GM18873 (cell line): ENCODE measurements at regions not wholly inside any gene's neighbourhood (a gene's known extent, or its start where the extent isn't known, plus 50 kb on each side); places are given as distances from the start of the nearest gene placed in this dataset.

Experiments
- ATAC-seq: cut with Tn5 transposase; IDR thresholded peaks from one replicate; pipeline ENCODE4 v1.9.1; 2021; ENCODE audit warnings: mild to moderate bottlenecking, moderate library complexity, moderate number of reproducible peaks; ENCODE audit not compliant: unreplicated experiment, low FRiP score

GRCh38 chr5:68886814-68887213, 207.0 kb upstream of the SLC30A5 start:
- no peak for ATAC-seq

DNA sequence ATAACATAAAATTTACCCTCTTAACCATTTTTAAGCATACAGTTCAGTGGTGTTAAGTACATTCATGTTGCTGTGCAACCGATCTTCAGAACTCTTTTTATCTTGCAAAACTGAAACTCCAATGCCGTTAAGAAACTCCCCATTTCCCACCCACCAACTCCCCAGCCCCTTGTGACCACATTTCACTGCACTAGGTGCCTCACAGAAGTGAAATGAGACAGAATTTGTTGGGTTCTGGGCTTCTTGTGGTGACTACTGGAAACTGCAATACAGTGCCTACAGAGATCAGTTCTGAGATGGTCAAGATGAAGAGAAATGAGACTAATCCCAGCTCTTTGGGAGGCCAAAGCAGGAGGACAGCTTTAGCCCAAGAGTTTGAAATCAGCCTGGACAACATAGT, 202.1 kb upstream of the SLC30A5 start:
- no peak for ATAC-seq

- ATAC-seq: no peak
Observed at GRCh38 chr5:68894673-68895072, 199.1 kb upstream of the SLC30A5 start.

GRCh38 chr5:68898951-68899471, 194.8 kb upstream of the SLC30A5 start:
- ATAC-seq: no peak

GRCh38 chr5:68911840-68912690, 181.7 kb upstream of the SLC30A5 start:
- no peak for ATAC-seq

- ATAC-seq: no peak
Observed at GRCh38 chr5:68915079-68915478, 178.7 kb upstream of the SLC30A5 start.

GRCh38 chr5:68918306-68918705, 175.5 kb upstream of the SLC30A5 start:
- ATAC-seq: no peak

DNA sequence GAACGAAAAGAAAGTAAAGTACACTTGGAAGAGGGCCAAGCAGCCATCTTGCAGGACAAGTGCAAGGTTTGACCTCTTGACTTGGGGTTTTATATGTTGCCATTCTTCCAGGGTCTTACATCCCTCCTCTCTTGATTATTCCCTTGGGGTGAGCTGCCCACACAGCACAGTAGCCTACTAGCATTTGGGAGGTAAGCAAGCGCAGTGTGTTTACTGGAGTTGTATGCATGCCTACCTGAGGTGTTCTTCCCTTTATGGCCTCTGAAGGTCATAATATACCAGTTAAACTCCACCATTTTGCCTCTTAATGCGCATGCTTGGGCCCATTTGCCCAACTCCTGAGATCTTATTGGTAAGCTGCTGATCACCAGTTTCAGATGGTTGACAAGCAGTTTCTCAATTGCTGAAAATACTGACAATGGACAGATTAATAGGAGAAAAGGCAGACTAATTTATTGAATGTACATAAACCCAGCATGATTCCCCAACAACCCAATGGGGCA, 173.8 kb upstream of the SLC30A5 start:
- no peak for ATAC-seq

DNA sequence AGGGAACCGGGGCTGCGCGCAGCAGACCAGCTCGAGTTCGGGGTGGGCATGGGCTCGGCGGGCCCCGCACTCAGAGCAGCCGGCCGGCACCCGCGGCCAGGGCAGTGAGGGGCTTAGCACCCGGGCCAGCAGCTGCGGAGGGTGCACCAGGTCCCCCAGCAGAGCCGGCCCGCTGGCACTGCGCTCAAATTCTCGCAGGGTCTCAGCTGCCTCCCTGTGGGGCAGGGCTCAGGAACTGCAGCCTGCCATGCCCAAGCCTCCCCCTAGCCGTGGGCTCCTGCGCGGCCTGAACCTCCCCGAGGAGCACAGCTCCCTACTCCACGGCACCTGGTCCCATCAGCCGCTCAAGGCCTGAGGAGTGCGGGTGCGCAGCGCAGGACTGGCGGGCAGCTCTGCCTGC, 172.9 kb upstream of the SLC30A5 start:
- ATAC-seq: no peak

GRCh38 chr5:68922172-68922987, 171.4 kb upstream of the SLC30A5 start:
- no peak for ATAC-seq

DNA sequence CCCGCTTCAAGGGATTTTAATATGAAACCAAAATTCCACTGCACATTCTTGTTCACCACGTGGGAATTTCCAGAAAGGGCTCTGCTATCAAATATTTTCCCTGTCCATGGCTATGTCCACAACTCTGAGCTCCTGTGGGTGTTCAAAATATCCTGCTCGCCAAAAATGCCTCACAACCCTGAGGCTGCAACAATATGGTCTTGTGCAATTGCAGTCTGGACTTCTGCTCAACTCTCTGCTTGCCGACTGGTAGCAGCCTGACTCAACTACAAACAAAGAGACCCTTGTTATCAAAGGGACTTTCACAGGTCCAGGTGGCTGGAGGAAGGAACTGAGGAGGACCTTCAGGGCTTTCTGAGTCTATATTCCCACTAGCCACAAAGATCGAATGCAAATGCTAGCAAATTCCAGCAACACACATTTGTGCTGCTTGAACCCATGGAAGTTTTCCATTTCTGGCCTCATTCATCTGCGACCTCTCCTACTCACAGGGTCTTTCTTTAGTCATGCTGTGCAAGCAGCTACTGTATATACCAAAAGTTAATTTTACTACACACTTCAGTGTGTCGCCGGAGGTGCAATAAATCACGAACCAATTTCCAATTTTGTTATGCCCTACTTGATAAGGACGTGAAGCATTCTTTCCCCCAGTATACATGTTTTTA, 169.2 kb upstream of the SLC30A5 start:
- no peak for ATAC-seq

DNA sequence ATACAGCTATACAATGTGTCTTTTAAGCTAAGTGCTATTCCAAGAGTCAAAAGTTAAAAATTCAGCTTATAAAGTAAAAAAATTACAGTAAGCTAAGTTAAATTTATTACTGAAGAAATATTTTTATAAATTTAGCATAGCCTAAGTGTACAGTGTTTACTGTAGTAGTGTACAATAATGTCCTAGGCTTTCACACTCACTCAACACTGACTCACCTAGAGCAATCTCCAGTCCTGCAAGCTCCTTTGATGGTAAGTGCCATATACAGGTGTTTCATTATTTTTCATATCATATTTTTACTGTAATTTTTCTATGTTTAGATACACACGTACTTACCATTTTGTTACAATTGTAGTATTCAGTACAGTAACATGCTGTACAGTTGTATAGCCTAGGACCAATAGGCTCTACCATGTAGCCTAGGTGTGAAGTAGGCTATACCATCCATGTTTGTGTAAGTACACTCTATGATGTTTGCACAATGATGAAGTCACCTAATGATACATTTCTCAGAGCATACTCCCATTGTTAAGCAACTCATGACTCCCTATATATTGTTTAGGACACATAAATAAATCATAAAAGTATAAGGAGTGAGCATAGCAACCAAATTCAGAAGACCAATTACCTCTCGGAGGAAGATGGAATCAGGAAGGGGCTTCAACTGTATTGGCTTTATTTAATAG, 165.1 kb upstream of the SLC30A5 start:
- ATAC-seq: no peak

- no peak for ATAC-seq
Observed at GRCh38 chr5:68930139-68930538, 163.7 kb upstream of the SLC30A5 start.

GRCh38 chr5:68932830-68933434, 160.9 kb upstream of the SLC30A5 start:
- no peak for ATAC-seq

DNA sequence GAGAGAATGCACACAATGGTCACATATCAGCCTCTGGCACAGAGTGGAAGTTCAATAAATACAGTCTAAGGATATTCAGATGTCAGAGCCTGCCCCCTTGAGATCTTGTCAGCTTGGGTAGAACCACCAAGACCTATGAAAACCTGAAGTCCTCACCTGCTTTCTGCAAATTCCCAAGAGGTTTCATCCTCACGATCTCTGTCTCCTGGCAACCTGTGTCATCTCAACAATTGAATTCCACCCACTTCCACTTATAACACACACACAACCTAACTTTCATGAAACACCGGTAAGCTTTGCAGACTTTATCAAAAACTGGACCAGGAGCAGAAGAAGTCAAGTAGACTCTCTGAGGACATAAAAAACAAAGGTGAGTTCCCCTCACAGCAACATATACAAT, 151.6 kb upstream of the SLC30A5 start:
- no peak for ATAC-seq

DNA sequence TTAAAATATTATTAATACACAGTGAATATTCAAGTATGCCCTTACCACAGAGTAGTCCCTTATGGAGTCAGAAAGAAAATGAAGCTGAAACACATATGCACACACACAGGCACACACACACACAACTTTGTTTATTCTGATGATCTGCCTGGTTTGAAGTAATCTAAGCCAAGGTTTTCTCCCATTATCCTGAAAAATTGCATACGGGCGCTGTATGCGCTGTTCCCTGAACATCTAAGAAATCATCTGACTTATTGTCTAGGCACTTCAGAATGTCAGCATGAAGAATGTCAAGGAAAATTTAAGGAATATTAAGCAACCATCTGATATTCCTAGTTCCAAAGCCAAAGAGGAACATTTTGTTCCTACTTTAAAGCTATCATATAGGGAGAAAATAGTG, 147.1 kb upstream of the SLC30A5 start:
- no peak for ATAC-seq

GRCh38 chr5:68947986-68948385, 145.8 kb upstream of the SLC30A5 start:
- no peak for ATAC-seq

GRCh38 chr5:68949256-68949655, 144.6 kb upstream of the SLC30A5 start:
- no peak for ATAC-seq

DNA sequence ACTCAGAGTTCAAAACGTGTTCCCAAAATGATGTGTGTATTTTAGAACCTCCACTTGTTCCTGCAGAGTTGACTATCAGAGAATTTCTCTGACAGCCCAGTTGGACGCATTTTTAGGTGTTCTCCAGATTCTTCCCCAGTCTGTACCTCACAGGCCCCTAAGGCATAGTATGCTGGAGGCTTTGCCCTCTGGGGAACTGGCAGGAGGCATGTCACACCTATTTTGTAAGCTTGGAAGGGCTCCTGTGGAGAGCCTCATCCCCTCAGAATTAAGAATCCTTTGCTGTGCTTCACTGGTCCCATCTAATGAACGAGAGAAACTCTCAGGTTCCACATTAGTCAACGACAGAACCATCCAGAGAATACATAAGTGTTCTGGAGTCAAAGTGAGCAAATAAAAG, 144.1 kb upstream of the SLC30A5 start:
- ATAC-seq: no peak

DNA sequence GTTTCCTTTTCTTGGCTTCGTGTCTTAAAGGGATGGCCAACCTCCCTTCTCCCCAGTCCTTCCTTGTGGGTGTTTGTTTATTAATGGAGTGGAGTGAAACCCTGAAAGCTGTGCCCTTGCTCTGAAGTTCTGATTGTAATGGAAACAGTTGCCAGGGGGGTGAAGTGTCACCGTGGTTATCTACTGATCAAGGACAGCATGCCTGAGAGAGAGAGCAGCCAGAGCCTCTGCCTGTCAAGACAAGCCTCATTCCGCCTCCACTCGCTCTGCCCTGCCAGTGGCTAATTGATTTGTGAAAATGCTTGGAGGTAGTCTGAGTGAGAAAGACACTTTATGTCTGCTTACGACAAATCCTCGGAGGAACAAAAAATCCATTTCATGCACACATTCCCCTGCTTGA, 143.7 kb upstream of the SLC30A5 start:
- ATAC-seq: no peak
